ENCODE measurements at regions not wholly inside any gene's neighbourhood (a gene's known extent, or its start where the extent isn't known, plus 50 kb on each side); places are given as distances from the start of the nearest gene placed in this dataset.

DNA sequence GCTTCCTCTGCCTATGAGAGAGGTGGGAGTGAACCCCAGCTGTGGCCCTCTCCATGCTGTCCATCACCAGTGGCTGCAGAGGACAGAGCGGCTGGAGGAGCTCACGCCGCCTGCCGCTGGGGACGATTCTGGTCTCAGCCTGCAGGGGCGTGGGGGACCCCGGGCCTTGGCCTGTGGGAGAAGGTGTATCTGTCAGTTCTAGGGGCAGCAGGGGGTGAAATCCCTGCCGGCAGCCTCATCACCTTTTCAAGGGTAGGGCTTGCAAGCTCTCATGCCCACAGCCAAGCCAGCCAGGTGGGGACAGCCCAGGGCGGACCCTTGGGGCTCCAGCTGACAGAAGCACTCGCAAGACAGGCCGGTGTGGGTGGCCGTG, 80.2 kb downstream of the TSPAN17 start:
- ChIA-PET CTCF (no interaction called here), POLR2A (no interaction called here)
- H3K27ac Mint-ChIP-seq (ENCODE audit: low read depth, unreplicated experiment): no peak overlapping the region
- H3K9me3 Mint-ChIP-seq (ENCODE audit: unreplicated experiment): no peaks in the 10 kb centered on the region
- TF ChIP-seq, protein P1, sequence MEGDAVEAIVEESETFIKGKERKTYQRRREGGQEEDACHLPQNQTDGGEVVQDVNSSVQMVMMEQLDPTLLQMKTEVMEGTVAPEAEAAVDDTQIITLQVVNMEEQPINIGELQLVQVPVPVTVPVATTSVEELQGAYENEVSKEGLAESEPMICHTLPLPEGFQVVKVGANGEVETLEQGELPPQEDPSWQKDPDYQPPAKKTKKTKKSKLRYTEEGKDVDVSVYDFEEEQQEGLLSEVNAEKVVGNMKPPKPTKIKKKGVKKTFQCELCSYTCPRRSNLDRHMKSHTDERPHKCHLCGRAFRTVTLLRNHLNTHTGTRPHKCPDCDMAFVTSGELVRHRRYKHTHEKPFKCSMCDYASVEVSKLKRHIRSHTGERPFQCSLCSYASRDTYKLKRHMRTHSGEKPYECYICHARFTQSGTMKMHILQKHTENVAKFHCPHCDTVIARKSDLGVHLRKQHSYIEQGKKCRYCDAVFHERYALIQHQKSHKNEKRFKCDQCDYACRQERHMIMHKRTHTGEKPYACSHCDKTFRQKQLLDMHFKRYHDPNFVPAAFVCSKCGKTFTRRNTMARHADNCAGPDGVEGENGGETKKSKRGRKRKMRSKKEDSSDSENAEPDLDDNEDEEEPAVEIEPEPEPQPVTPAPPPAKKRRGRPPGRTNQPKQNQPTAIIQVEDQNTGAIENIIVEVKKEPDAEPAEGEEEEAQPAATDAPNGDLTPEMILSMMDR (IDR thresholded peaks at IDR 0.05; ENCODE audit: unreplicated experiment): no peak
- DNase-seq (ENCODE audit: unreplicated experiment): no peak
- peaks cover 97% of the 10 kb centered on the region for H3K27me3 Mint-ChIP-seq (ENCODE audit: insufficient read depth, unreplicated experiment)
- H3K4me3 Mint-ChIP-seq (ENCODE audit: unreplicated experiment): no peak overlapping the region
- intact Hi-C loops (cut with micrococcal nuclease): no loop called here
- no peaks in the 10 kb centered on the region for H3K4me1 Mint-ChIP-seq (ENCODE audit: insufficient read depth, unreplicated experiment)
- H3K36me3 Mint-ChIP-seq (ENCODE audit: insufficient read depth, unreplicated experiment): no peaks in the 10 kb centered on the region
- no TSS peak for BruUV-seq (replicated peaks)

DNA sequence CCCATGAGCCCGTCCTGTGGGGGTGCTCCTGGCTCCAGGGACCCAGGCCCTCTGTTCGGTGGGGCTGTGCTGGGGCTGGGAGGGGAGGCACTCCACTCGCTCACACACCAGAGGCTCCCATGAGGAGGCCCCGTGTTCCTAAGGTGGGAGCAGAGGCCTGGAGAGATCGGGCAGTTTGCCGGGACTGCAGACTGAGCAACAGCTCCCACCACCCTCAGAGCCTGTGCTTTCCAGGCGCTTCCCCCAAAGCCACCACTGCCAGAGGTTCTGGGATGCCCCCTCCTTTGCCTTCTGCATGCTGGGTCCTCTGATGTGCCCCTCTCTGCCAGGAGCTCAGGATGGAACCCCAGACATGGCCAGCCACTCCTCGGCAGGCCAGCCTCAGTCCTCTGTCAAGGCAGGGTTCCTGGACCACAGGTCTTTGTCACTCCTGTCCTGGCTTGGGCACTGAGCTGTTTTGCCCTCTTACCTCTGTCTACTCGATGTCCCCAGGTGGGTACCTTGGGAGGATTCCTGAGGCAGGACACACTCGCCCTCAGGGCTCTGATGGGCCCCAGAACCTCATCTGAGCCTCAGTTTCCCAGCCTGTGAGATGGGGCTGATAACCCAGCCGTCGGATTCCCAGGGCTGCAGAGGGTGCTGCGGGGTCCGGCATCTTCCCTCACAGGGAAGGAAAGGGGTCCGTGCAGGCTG, 80.8 kb downstream of the TSPAN17 start:
- H3K27me3 Mint-ChIP-seq (ENCODE audit: insufficient read depth, unreplicated experiment): peaks cover 97% of the 10 kb centered on the region
- H3K9me3 Mint-ChIP-seq (ENCODE audit: unreplicated experiment): no peaks in the 10 kb centered on the region
- H3K4me3 Mint-ChIP-seq (ENCODE audit: unreplicated experiment): no peak overlapping the region
- intact Hi-C loops (cut with micrococcal nuclease): no loop called here
- H3K4me1 Mint-ChIP-seq (ENCODE audit: insufficient read depth, unreplicated experiment): no peaks in the 10 kb centered on the region
- TF ChIP-seq, protein P1 (IDR thresholded peaks at IDR 0.05; ENCODE audit: unreplicated experiment): no peak
- CTCF ChIA-PET: interaction anchor here (0.5 to 0.6 kb wide), 2 partner anchors 110 to 1009 kb away, joined by 3 to 4 read pairs; no protein-coding TSS in a partner anchor
- no peak for DNase-seq (ENCODE audit: unreplicated experiment)
- BruUV-seq (replicated peaks): no TSS peak
- POLR2A ChIA-PET: no interaction called here
- no peak overlapping the region for H3K27ac Mint-ChIP-seq (ENCODE audit: low read depth, unreplicated experiment)
- H3K36me3 Mint-ChIP-seq (ENCODE audit: insufficient read depth, unreplicated experiment): no peaks in the 10 kb centered on the region

DNA sequence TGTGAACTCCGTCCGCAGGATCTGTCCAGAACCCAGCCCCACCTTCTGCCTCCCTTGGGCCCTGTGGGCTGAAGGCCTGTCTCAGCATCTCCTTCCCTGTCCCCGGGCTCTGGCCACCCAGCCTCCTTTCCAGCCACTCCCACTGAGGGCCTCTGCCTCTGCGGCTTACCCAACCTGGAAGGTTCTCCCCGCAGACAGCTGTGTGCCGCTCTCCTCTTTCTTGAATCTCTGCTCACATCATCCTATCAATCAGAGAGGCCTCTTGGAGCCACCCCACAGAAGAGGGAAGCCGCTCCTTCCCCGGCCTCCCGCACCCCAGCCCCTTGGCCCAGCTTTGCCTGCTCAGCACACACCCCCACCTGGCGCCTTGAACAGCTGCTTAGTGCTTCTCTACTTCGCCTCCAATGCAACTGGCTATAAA, 81.5 kb upstream of the UNC5A start:
- intact Hi-C loops (cut with micrococcal nuclease): no loop called here
- CTCF ChIA-PET: interaction anchor here (0.5 to 1.0 kb wide), 5 partner anchors 10 to 1009 kb away, joined by 3 to 4 read pairs (median 3); no protein-coding TSS in a partner anchor
- no peak for DNase-seq (ENCODE audit: unreplicated experiment)
- peaks cover 97% of the 10 kb centered on the region for H3K27me3 Mint-ChIP-seq (ENCODE audit: insufficient read depth, unreplicated experiment)
- POLR2A ChIA-PET: interaction anchor here (0.6 kb wide), 1 partner anchor 27 kb away, joined by 3 read pairs; no protein-coding TSS in a partner anchor
- H3K9me3 Mint-ChIP-seq (ENCODE audit: unreplicated experiment): no peaks in the 10 kb centered on the region
- no peaks in the 10 kb centered on the region for H3K4me1 Mint-ChIP-seq (ENCODE audit: insufficient read depth, unreplicated experiment)
- no peak overlapping the region for H3K4me3 Mint-ChIP-seq (ENCODE audit: unreplicated experiment)
- H3K27ac Mint-ChIP-seq (ENCODE audit: low read depth, unreplicated experiment): no peak overlapping the region
- TF ChIP-seq, protein P1 (IDR thresholded peaks at IDR 0.05; ENCODE audit: unreplicated experiment): no peak
- no TSS peak for BruUV-seq (replicated peaks)
- H3K36me3 Mint-ChIP-seq (ENCODE audit: insufficient read depth, unreplicated experiment): no peaks in the 10 kb centered on the region

DNA sequence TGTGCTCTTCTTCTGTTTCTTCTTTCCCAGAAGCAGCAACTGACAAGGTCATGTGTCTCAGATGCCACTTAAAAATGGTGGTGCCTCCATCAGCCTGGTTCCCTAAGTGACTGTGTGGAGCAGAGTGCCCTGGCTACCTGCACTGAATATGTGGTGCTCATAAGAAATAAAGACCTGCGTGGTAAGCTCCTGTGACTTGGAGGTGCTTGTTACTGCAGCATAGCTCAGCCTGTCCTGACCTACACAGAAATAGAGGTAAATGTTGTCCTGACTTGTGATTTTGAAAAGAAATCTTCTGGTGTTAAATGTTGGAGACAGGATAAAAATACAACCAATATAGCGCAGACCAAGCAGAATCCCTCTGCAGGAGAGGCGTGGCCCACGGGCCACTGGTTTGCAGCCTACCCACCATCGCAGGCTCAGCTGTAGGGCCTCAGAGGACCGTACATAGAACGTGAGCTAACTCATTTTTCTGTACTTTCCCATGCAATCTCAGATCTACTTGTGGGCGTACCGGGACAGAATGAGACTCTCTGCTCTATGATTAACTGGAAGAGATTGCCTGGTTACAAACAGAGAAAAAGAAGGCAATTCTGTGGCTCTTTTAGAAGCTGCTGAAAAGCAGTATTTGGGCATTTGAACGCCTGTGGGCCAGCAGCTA, 79.4 kb upstream of the UNC5A start:
- H3K4me1 Mint-ChIP-seq (ENCODE audit: insufficient read depth, unreplicated experiment): no peaks in the 10 kb centered on the region
- H3K36me3 Mint-ChIP-seq (ENCODE audit: insufficient read depth, unreplicated experiment): no peaks in the 10 kb centered on the region
- intact Hi-C loops (cut with micrococcal nuclease): no loop called here
- no peak overlapping the region for H3K4me3 Mint-ChIP-seq (ENCODE audit: unreplicated experiment)
- no peaks in the 10 kb centered on the region for H3K9me3 Mint-ChIP-seq (ENCODE audit: unreplicated experiment)
- ChIA-PET POLR2A (no interaction called here), CTCF (interaction anchor here (0.7 to 0.8 kb wide), 2 partner anchors 70 to 73 kb away, joined by 3 read pairs; no protein-coding TSS in a partner anchor)
- DNase-seq (ENCODE audit: unreplicated experiment): no peak
- TF ChIP-seq, protein P1 (IDR thresholded peaks at IDR 0.05; ENCODE audit: unreplicated experiment): no peak
- BruUV-seq (replicated peaks): no TSS peak
- no peak overlapping the region for H3K27ac Mint-ChIP-seq (ENCODE audit: low read depth, unreplicated experiment)
- peaks cover 97% of the 10 kb centered on the region for H3K27me3 Mint-ChIP-seq (ENCODE audit: insufficient read depth, unreplicated experiment)
